ENCODE measurements at regions not wholly inside any gene's neighbourhood (a gene's known extent, or its start where the extent isn't known, plus 50 kb on each side); places are given as distances from the start of the nearest gene placed in this dataset.

DNA sequence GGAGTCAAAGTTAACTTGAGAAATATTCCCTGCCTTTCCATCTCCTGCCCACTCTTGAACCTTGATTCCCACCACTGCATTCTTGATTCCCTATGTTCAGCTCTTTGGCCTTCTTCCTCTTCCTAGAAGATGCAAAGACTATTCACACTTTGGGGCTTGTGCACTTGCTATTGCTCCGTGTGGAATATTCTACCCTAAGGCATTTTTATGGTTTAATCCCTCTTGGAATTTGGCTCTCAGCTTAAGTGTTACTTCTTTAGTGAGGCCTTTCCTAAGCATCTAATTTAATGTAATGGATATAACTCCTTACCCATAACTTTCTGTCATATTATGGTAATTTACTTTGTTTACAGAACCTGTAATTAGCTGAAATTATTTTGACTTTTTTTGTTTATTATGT is 318.9 kb upstream of the COL8A1 start:
- TF ChIP-seq, protein P1, sequence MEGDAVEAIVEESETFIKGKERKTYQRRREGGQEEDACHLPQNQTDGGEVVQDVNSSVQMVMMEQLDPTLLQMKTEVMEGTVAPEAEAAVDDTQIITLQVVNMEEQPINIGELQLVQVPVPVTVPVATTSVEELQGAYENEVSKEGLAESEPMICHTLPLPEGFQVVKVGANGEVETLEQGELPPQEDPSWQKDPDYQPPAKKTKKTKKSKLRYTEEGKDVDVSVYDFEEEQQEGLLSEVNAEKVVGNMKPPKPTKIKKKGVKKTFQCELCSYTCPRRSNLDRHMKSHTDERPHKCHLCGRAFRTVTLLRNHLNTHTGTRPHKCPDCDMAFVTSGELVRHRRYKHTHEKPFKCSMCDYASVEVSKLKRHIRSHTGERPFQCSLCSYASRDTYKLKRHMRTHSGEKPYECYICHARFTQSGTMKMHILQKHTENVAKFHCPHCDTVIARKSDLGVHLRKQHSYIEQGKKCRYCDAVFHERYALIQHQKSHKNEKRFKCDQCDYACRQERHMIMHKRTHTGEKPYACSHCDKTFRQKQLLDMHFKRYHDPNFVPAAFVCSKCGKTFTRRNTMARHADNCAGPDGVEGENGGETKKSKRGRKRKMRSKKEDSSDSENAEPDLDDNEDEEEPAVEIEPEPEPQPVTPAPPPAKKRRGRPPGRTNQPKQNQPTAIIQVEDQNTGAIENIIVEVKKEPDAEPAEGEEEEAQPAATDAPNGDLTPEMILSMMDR (IDR thresholded peaks at IDR 0.05; ENCODE audit: poor library complexity): no peak
- no peak for TF ChIP-seq EZH2 (IDR thresholded peaks at IDR 0.05; ENCODE audit: borderline replicate concordance)
